SK-N-SH (cell line): ENCODE measurements at regions not wholly inside any gene's neighbourhood (a gene's known extent, or its start where the extent isn't known, plus 50 kb on each side); places are given as distances from the start of the nearest gene placed in this dataset.

Experiments used
- ELF1 ChIP-seq: IDR thresholded peaks from 2 replicates; pipeline ENCODE4 v1.4.0; 2012
- TCF12 ChIP-seq: IDR thresholded peaks from 2 replicates; pipeline ENCODE4 v1.4.0; 2012

DNA sequence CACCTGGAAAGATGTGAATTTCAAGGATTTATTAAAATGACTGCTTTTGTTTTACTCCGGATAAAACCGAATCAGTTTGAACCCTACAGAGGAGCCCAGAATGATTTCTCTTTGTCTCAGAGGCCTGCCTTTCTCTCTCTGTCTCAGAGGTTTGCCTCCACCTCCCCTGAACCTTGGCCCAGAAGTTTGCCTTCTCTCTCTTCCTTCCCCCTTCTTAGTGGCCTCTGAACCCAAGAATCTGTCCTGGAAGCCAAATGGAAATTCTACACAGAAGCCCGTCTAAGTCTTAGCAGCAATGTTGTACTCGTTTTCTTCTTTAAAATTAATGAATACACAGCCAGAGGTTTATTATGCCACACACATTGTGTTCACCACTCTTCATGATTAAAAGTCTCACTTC, 200.7 kb downstream of the SOCS6 start:
- TF ChIP-seq TCF12, result no peak
- no peak for TF ChIP-seq ELF1
